Activated CD4-positive, alpha-beta T cell treated with anti-CD3 and anti-CD28 coated beads for 36 hours (primary cell): ENCODE measurements at regions not wholly inside any gene's neighbourhood (a gene's known extent, or its start where the extent isn't known, plus 50 kb on each side); places are given as distances from the start of the nearest gene placed in this dataset.

ENCODE experiments used
- ATAC-seq: fragments of 200-7000 bp; cut with Tn5 transposase; one replicate; pipeline ENCODE4 v1.10.0; 2021; ENCODE audit warnings: mild to moderate bottlenecking, moderate library complexity
- CTCF ChIA-PET: fragments of 350-600 bp; sonication (Branson Sonifier 250); formaldehyde crosslinking; loops from one replicate; lab custom pipeline; 2021; ENCODE audit warnings: antibody characterized with exemption; lab: Charles Lee
- POLR2A ChIA-PET: fragments of 350-600 bp; sonication (Branson Sonifier 250); formaldehyde crosslinking; loops from one replicate; lab custom pipeline; 2021; ENCODE audit warnings: antibody characterized with exemption, inconsistent platforms; lab: Charles Lee
- DNase-seq: peaks from one replicate; pipeline ENCODE4 v3.0.0-alpha.2; 2020
- H3K27ac Mint-ChIP-seq: one replicate; pipeline ENCODE4 v1.8.0; 2021; ENCODE audit warnings: mixed read lengths
- H3K27me3 Mint-ChIP-seq: one replicate; pipeline ENCODE4 v1.8.0; 2021; ENCODE audit warnings: mixed read lengths
- H3K36me3 Mint-ChIP-seq: one replicate; pipeline ENCODE4 v1.8.0; 2021; ENCODE audit warnings: low read depth, mixed read lengths
- H3K4me1 Mint-ChIP-seq: one replicate; pipeline ENCODE4 v1.8.0; 2021; ENCODE audit warnings: mixed read lengths
- H3K4me3 Mint-ChIP-seq: one replicate; pipeline ENCODE4 v1.8.0; 2021; ENCODE audit warnings: mild to moderate bottlenecking, moderate library complexity, mixed read lengths
- H3K9me3 Mint-ChIP-seq: one replicate; pipeline ENCODE4 v1.8.0; 2021; ENCODE audit warnings: low read depth, mixed read lengths
- intact Hi-C, 2 experiments: fragments of 100-400 bp; cut with DNase I in 1 of 2; cut with micrococcal nuclease in 1 of 2; formaldehyde crosslinking; loops; one replicate each; pipeline versions ENCODE4 v1.14.2 to v1.15.1; 2022 to 2024; cut with DNase I, micrococcal nuclease

- H3K36me3 Mint-ChIP-seq: peaks cover 10% of the 10 kb centered on the region
- CTCF ChIA-PET: no interaction called here
- DNase-seq (no peak), ATAC-seq (peak; percentile 12)
- peak overlapping the region; percentile 38 for H3K27ac Mint-ChIP-seq
- no peaks in the 10 kb centered on the region for H3K27me3 Mint-ChIP-seq
- intact Hi-C loops: no loop called here
- no peak overlapping the region for H3K4me3 Mint-ChIP-seq
- H3K9me3 Mint-ChIP-seq: peaks cover 13% of the 10 kb centered on the region
- peaks cover 52% of the 10 kb centered on the region for H3K4me1 Mint-ChIP-seq
- POLR2A ChIA-PET: no interaction called here
Measured at GRCh38 chr12:92073094-92073493, 72.6 kb downstream of the BTG1 start.

GRCh38 chr12:92072112-92072511 is 73.5 kb downstream of the BTG1 start:
- no peak for DNase-seq
- Mint-ChIP-seq H3K4me1 (peaks cover 42% of the 10 kb centered on the region), H3K9me3 (peaks cover 13% of the 10 kb centered on the region), H3K27ac (no peak overlapping the region), H3K27me3 (no peaks in the 10 kb centered on the region), H3K36me3 (peaks cover 10% of the 10 kb centered on the region), H3K4me3 (no peak overlapping the region)
- ChIA-PET CTCF (no interaction called here), POLR2A (no interaction called here)
- no peak for ATAC-seq
- intact Hi-C loops: no loop called here

DNA sequence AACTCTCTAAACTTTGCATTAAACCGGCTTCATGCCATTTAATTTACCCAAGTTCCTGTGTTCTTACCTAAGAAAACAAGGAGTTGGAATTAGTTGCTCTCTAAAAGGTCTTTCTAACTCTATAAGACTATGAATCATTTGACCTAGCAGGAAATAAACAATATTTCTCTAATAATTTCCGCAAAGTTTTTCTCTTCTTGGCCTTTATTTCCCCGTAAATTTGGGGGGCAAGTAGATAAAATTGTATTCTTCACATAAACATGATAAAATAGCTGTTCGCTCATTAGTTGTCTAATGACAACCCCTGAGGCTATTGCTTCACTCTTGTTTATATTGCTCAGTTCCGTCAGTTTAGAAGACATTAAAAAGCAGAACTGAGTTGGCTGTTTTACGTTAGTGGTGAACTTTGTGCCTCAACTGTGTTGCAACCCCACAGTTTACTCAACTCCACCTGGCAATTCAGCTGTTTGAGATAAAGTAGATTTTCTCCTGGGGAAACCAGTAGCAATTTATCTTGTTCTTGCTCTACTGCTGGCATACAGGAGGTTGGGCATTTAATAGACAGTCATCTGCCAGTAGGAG is 74.7 kb downstream of the BTG1 start:
- ATAC-seq (no peak), DNase-seq (no peak)
- H3K4me1 Mint-ChIP-seq: peaks cover 37% of the 10 kb centered on the region
- peaks cover 11% of the 10 kb centered on the region for H3K9me3 Mint-ChIP-seq
- H3K36me3 Mint-ChIP-seq: peaks cover 10% of the 10 kb centered on the region
- POLR2A ChIA-PET: no interaction called here
- H3K27me3 Mint-ChIP-seq: no peaks in the 10 kb centered on the region
- intact Hi-C loops: no loop called here
- H3K4me3 Mint-ChIP-seq: no peak overlapping the region
- CTCF ChIA-PET: interaction anchor here (0.6 kb wide), 1 partner anchor 715 kb away, joined by 3 read pairs; no protein-coding TSS in a partner anchor
- H3K27ac Mint-ChIP-seq: no peak overlapping the region

DNA sequence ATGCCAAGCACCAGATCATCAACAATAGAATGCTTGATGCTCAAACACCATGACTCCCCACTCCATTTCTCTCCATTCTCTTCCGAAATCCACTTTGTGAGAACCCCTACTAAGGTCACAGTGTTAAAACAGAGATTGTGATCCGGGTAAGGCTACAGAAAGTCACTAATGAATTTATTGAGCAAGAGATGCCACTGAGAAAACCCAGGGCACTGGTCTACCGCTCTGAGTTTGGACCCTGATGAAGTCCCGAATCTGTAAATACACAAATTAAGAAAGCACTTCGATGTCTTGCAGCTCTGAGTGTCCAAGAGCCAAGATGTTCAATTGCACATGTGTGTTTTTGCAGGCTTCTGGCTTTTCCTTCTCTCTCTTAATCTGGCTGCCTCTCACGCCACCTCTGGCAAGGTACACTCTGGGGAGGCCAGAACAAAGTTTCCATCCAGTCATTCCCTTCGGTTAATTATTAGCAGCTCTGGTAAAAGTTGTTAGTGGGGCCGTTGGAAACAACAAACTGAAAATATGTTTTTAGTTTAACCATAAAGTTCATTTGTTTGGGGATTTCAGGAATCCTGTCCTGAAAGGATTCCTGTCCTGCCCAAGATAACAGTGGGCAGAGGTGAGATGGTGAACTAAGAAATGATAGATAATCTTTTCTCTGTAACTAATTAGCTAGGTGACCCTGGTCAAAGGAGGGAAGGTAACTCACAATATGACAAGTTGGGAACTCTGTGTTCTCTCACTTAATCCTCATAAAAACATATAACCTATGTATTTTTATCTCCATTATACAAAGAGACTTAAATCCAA is 75.4 kb downstream of the BTG1 start:
- H3K36me3 Mint-ChIP-seq: peaks cover 10% of the 10 kb centered on the region
- CTCF ChIA-PET: interaction anchor here (0.6 kb wide), 1 partner anchor 716 kb away, joined by 3 read pairs; no protein-coding TSS in a partner anchor
- H3K27me3 Mint-ChIP-seq: no peaks in the 10 kb centered on the region
- no peak for DNase-seq
- intact Hi-C loops: no loop called here
- H3K4me3 Mint-ChIP-seq: no peak overlapping the region
- peaks cover 37% of the 10 kb centered on the region for H3K4me1 Mint-ChIP-seq
- no peak for ATAC-seq
- POLR2A ChIA-PET: no interaction called here
- peaks cover 11% of the 10 kb centered on the region for H3K9me3 Mint-ChIP-seq
- H3K27ac Mint-ChIP-seq: no peak overlapping the region

DNA sequence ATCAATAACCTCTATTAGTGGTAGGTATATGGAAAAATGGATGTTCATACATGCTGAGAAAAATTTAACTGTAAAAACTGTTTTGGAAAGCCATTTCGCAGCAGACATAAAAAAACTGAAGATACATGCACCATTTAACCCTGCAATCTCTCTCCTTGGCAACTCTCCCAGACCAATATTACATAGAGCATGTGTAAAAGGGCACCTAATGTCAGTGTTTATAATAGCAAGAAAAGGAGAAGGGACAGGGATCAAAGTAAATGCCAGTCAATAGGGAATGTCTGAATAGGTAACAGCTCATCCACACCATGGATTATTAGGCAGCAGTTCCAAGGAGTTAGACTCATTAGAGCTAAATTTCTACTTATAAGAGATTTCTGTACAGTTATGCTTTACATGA is 77.2 kb downstream of the BTG1 start:
- peaks cover 45% of the 10 kb centered on the region for H3K4me1 Mint-ChIP-seq
- H3K4me3 Mint-ChIP-seq: no peak overlapping the region
- intact Hi-C loops: loop anchor here (5.0 to 10.0 kb wide), 3 partner anchors 146 to 856 kb away; partner anchors contain the start of gene EEA1 (in 1 of the 2)
- ChIA-PET POLR2A (no interaction called here), CTCF (interaction anchor here (1.1 kb wide), 1 partner anchor 20 kb away, joined by 3 read pairs; no protein-coding TSS in a partner anchor)
- no peak for DNase-seq
- H3K9me3 Mint-ChIP-seq: peaks cover 10% of the 10 kb centered on the region
- H3K27ac Mint-ChIP-seq: no peak overlapping the region
- ATAC-seq: no peak
- H3K27me3 Mint-ChIP-seq: no peaks in the 10 kb centered on the region
- H3K36me3 Mint-ChIP-seq: peaks cover 7% of the 10 kb centered on the region

DNA sequence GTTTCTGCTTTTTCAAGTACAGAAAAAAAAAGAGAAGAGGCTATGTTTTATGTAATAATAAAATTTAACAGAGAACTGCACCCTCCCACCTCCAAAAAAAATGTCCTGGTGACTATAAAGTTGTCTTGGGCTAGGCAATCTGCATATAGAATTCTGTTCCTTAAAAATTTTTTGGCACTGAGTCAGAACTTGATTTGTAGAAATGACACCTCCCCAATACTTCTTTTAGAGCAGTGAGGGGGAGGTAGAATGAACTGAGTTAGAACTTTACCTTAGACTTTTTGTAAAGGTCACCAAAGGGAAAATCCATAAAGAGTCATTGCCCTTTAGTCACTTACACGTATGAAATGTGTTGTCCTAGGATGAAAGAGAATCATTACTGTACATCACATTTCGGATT is 80.0 kb downstream of the BTG1 start:
- CTCF ChIA-PET: interaction anchor here (1.5 to 2.2 kb wide), 2 partner anchors 9 kb away, joined by 5 to 7 read pairs; no protein-coding TSS in a partner anchor
- Mint-ChIP-seq H3K4me3 (no peak overlapping the region), H3K36me3 (peaks cover 8% of the 10 kb centered on the region), H3K27ac (peak overlapping the region; percentile 89), H3K27me3 (no peaks in the 10 kb centered on the region), H3K9me3 (peaks cover 3% of the 10 kb centered on the region), H3K4me1 (peaks cover 57% of the 10 kb centered on the region)
- POLR2A ChIA-PET: interaction anchor here (0.9 to 1.2 kb wide), 2 partner anchors 72 to 187 kb away, joined by 3 to 9 read pairs; no protein-coding TSS in a partner anchor
- DNase-seq: no peak
- peak; percentile 86 for ATAC-seq
- intact Hi-C loops: loop anchor here (1.0 to 10.0 kb wide), 14 partner anchors 8 to 859 kb away; partner anchors contain the start of genes BTG1 (in 1 of the 2) and EEA1 (in 1 of the 2)

GRCh38 chr12:92065018-92065499 is 80.6 kb downstream of the BTG1 start:
- peak; percentile 71 for DNase-seq
- ATAC-seq: peak; percentile 76
- Mint-ChIP-seq H3K9me3 (peaks cover 3% of the 10 kb centered on the region), H3K36me3 (peaks cover 10% of the 10 kb centered on the region), H3K4me3 (peak overlapping the region; percentile 30), H3K27ac (peak overlapping the region; percentile 89), H3K4me1 (peaks cover 57% of the 10 kb centered on the region), H3K27me3 (no peaks in the 10 kb centered on the region)
- ChIA-PET CTCF (interaction anchor here (0.6 to 2.2 kb wide), 2 partner anchors 8 to 76 kb away, joined by 4 to 7 read pairs; no protein-coding TSS in a partner anchor), POLR2A (interaction anchor here (0.9 to 1.3 kb wide), 3 partner anchors 79 to 187 kb away, joined by 5 to 10 read pairs (median 9); partner anchors contain the start of gene BTG1)
- intact Hi-C loops: loop anchor here (1.0 to 10.0 kb wide), 14 partner anchors 8 to 860 kb away; partner anchors contain the start of genes BTG1 (in 1 of the 2) and EEA1 (in 1 of the 2)

DNA sequence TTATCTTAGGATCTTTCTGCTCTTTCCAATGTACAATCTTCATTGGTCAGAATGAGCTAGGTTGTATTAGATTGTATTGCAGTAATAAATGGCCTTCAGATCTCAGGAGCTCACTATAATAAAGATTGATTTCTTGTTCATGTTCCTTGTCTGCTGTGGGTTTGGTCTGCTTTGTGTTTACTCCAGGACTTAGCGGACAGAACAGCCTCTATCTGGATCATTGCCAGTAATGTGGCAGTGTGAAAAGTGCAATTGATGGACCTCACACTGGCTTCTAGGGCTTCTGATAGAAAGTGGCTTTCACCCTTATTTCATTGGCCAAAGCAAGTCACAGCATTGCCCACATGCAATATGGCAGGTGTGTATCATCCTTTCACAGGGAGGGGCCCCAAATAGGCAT is 81.2 kb downstream of the BTG1 start:
- intact Hi-C loops: loop anchor here (2.0 to 10.0 kb wide), 7 partner anchors 18 to 860 kb away; partner anchors contain the start of genes BTG1 (in 1 of the 2) and EEA1 (in 1 of the 2)
- H3K9me3 Mint-ChIP-seq: peaks cover 5% of the 10 kb centered on the region
- peaks cover 16% of the 10 kb centered on the region for H3K36me3 Mint-ChIP-seq
- ChIA-PET POLR2A (interaction anchor here (1.1 to 1.3 kb wide), 2 partner anchors 79 to 81 kb away, joined by 5 to 10 read pairs; partner anchors contain the start of gene BTG1), CTCF (interaction anchor here (0.5 to 1.6 kb wide), 4 partner anchors 10 to 77 kb away, joined by 3 to 4 read pairs (median 3); no protein-coding TSS in a partner anchor)
- DNase-seq: no peak
- no peaks in the 10 kb centered on the region for H3K27me3 Mint-ChIP-seq
- no peak overlapping the region for H3K4me3 Mint-ChIP-seq
- no peak for ATAC-seq
- peak overlapping the region; percentile 59 for H3K27ac Mint-ChIP-seq
- H3K4me1 Mint-ChIP-seq: peaks cover 63% of the 10 kb centered on the region

GRCh38 chr12:92063641-92064040 is 82.0 kb downstream of the BTG1 start:
- ATAC-seq (no peak), DNase-seq (no peak)
- Mint-ChIP-seq H3K4me1 (peaks cover 71% of the 10 kb centered on the region), H3K9me3 (peaks cover 6% of the 10 kb centered on the region), H3K27me3 (no peaks in the 10 kb centered on the region), H3K27ac (peak overlapping the region; percentile 39), H3K4me3 (no peak overlapping the region), H3K36me3 (peaks cover 22% of the 10 kb centered on the region)
- POLR2A ChIA-PET: interaction anchor here (1.3 kb wide), 1 partner anchor 82 kb away, joined by 10 read pairs; the partner anchor contains the start of gene BTG1
- CTCF ChIA-PET: interaction anchor here (0.5 to 1.6 kb wide), 5 partner anchors 9 to 33 kb away, joined by 3 to 4 read pairs (median 3); no protein-coding TSS in a partner anchor
- intact Hi-C loops: loop anchor here (2.0 to 10.0 kb wide), 7 partner anchors 17 to 861 kb away; partner anchors contain the start of genes BTG1 (in 1 of the 2) and EEA1 (in 1 of the 2)

DNA sequence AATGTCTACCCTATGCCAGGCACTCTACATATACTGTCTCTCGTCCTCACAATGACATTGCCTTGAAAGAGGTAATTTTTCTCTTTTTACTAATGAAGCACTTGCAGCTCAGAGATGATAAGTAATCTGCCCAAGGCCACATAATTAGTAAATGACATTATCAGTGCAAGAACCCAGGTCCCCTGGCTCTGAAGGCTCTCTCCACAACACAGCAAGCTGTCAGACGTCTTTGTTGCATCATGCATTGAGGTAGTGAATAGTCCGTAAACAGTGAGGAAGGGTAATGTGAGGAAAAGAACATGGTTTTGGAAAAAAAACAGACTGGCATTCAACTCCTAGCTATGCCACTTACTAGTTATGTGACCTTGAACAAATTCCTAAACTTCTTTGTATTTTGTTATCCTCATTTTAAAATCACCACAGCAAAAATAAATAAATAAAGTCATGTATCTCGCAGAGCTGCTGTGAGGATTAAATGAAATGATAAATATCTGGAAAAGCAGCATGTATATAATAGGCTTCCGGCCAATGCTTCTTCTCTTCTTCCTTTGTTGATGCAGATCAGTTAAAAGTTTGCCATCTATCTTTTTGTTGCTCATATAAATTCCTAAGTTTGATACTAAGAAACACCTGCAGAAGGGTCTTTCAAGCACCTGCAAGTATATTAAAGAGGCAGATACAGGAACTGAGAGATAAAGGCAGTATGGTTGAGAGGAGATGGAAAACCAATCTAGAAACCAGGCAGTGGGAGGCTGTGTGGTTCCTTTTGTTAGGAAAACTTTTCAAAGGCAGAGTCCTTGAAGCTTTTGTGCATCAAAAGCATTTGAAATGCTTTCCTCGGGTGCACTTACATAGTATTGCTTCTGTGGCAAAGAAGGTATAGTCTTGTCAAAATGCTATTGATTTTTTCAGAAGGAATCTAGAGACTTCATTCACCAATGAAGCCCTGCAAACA is 82.8 kb downstream of the BTG1 start:
- ChIA-PET POLR2A (no interaction called here), CTCF (interaction anchor here (0.6 to 1.6 kb wide), 5 partner anchors 8 to 34 kb away, joined by 3 to 4 read pairs (median 3); no protein-coding TSS in a partner anchor)
- Mint-ChIP-seq H3K27me3 (no peaks in the 10 kb centered on the region), H3K9me3 (peaks cover 9% of the 10 kb centered on the region), H3K4me1 (peaks cover 79% of the 10 kb centered on the region), H3K27ac (peak overlapping the region; percentile 42), H3K36me3 (peaks cover 29% of the 10 kb centered on the region), H3K4me3 (no peak overlapping the region)
- ATAC-seq: no peak
- no peak for DNase-seq
- intact Hi-C loops: loop anchor here (5.0 to 10.0 kb wide), 3 partner anchors 152 to 862 kb away; partner anchors contain the start of gene EEA1 (in 1 of the 2)
